DND-41 (cell line): ENCODE measurements at regions not wholly inside any gene's neighbourhood (a gene's known extent, or its start where the extent isn't known, plus 50 kb on each side); places are given as distances from the start of the nearest gene placed in this dataset.

Experiments used
- CTCF ChIP-seq: IDR thresholded peaks from 2 replicates; pipeline ENCODE4 v1.5.1; 2012; ENCODE audit warnings: borderline replicate concordance, low read length, moderate library complexity, mild to moderate bottlenecking; ENCODE audit not compliant: poor library complexity, severe bottlenecking; ENCODE audit errors: extremely low read depth
- EZH2 ChIP-seq: IDR thresholded peaks from 3 replicates; pipeline ENCODE4 v1.6.1; 2012; ENCODE audit warnings: borderline replicate concordance, low read depth, mild to moderate bottlenecking, moderate library complexity, low read length, inconsistent platforms; ENCODE audit not compliant: severe bottlenecking

- TF ChIP-seq EZH2 (no peak), CTCF (no peak)
Observed at GRCh38 chr7:93690021-93690420, 115.5 kb upstream of the CALCR start.
